ENCODE measurements at regions not wholly inside any gene's neighbourhood (a gene's known extent, or its start where the extent isn't known, plus 50 kb on each side); places are given as distances from the start of the nearest gene placed in this dataset.

DNA sequence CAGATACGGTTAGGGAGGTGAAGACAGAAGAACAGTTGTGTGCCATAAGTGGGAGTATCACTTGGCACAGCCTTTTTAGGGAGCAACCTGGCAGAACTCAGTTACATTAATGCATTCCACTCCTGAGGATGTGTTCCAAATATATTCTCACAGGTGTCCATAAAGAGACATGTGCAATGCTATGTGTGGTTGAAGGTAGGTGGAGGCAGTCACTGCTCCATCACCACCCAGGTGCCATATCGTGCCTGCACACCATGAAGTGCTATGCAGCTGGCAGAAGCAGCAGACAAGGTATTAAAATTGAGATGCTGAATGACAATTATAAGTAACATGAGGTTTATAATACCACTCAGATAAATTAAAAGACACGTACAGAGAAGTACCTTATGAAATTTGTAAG lies 248.0 kb upstream of the SFRP2 start:
- H3K4me3 Mint-ChIP-seq, result no peak overlapping the region
- Histone ChIP-seq H3K23ac (ENCODE audit: insufficient read length, low read depth, low read length) (no peak overlapping the region), H3K4ac (ENCODE audit: low read depth, low read length) (no peak overlapping the region), H3K23me2 (ENCODE audit: insufficient read length, low read depth, low read length, poor library complexity, severe bottlenecking) (no peaks in the 10 kb centered on the region), H4K5ac (ENCODE audit: insufficient read length, low read depth, low read length) (no peak overlapping the region), H4K20me1 (ENCODE audit: control insufficient read depth, insufficient read depth, insufficient read length) (no peaks in the 10 kb centered on the region), H4K91ac (ENCODE audit: insufficient read length, low read depth, low read length) (no peak overlapping the region), H3K27me3 (ENCODE audit: insufficient read depth, low read length) (no peaks in the 10 kb centered on the region), H3K4me1 (ENCODE audit: insufficient read depth, low read length) (no peaks in the 10 kb centered on the region), H2AFZ (ENCODE audit: low read length) (no peak overlapping the region), H3T11ph (ENCODE audit: low read length) (no peak overlapping the region), H3K18ac (ENCODE audit: insufficient read length, low read depth, low read length) (no peak overlapping the region), H2BK15ac (ENCODE audit: low read depth, low read length) (no peak overlapping the region), H3K56ac (ENCODE audit: insufficient read length, low read depth, low read length) (no peak overlapping the region), H2AK5ac (ENCODE audit: insufficient read length, low read length) (no peak overlapping the region), H4K8ac (replicated peaks; ENCODE audit: insufficient read length, low read depth, low read length) (no peak overlapping the region), H3K79me2 (ENCODE audit: insufficient read depth, low read length) (no peaks in the 10 kb centered on the region), H2BK20ac (ENCODE audit: low read depth, low read length, poor library complexity, severe bottlenecking) (no peak overlapping the region), H3K9me3 (ENCODE audit: control insufficient read depth, low read depth, low read length) (no peaks in the 10 kb centered on the region), H2BK12ac (ENCODE audit: insufficient read length, low read depth, low read length) (no peak overlapping the region), H3K27ac (ENCODE audit: insufficient read length, low read depth, low read length) (no peak overlapping the region), H3K14ac (ENCODE audit: insufficient read depth, low read length) (no peak overlapping the region), H3K79me1 (ENCODE audit: insufficient read depth, low read depth, low read length, poor library complexity, severe bottlenecking) (no peaks in the 10 kb centered on the region), H2BK5ac (ENCODE audit: insufficient read length, low read length) (no peak overlapping the region), H3K9ac (ENCODE audit: extremely low read depth, insufficient read length, low read length) (no peak overlapping the region), H2BK120ac (ENCODE audit: low read depth, low read length, poor library complexity, severe bottlenecking) (no peak overlapping the region), H3K4me2 (ENCODE audit: insufficient read depth, insufficient read length, low read length) (no peak overlapping the region)
- WGBS (ENCODE audit: extremely low coverage, insufficient read length, low lambda C conversion rate), result no CpG with 5 or more reads among the region's 3 CpGs
- H3K27ac Mint-ChIP-seq, result no peak overlapping the region
- DNase-seq, result no peak
- TF ChIP-seq, protein P1, sequence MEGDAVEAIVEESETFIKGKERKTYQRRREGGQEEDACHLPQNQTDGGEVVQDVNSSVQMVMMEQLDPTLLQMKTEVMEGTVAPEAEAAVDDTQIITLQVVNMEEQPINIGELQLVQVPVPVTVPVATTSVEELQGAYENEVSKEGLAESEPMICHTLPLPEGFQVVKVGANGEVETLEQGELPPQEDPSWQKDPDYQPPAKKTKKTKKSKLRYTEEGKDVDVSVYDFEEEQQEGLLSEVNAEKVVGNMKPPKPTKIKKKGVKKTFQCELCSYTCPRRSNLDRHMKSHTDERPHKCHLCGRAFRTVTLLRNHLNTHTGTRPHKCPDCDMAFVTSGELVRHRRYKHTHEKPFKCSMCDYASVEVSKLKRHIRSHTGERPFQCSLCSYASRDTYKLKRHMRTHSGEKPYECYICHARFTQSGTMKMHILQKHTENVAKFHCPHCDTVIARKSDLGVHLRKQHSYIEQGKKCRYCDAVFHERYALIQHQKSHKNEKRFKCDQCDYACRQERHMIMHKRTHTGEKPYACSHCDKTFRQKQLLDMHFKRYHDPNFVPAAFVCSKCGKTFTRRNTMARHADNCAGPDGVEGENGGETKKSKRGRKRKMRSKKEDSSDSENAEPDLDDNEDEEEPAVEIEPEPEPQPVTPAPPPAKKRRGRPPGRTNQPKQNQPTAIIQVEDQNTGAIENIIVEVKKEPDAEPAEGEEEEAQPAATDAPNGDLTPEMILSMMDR (conservative IDR thresholded peaks at IDR 0.05), result no peak
- no peaks in the 10 kb centered on the region for H3K27me3 Mint-ChIP-seq (ENCODE audit: low read depth)
- peaks cover 7 to 8% (median 8%) of the 10 kb centered on the region in 3 experiments for H3K36me3 Mint-ChIP-seq (ENCODE audit: insufficient read depth in 1 of 3, low read depth in 3 of 3)
- peaks cover 7 to 8% of the 10 kb centered on the region in 2 experiments; a peak in 4 of 5 replicates for H3K9me3 Mint-ChIP-seq
- H3K4me1 Mint-ChIP-seq, result peaks cover 7% of the 10 kb centered on the region in 2 experiments; a peak in 3 of 4 replicates

All from H9 (cell line).